Mesenchymal stem cell (in vitro differentiated cells and primary cell): ENCODE measurements at regions not wholly inside any gene's neighbourhood (a gene's known extent, or its start where the extent isn't known, plus 50 kb on each side); places are given as distances from the start of the nearest gene placed in this dataset.

Experiments used
- DNase-seq: peaks from one replicate; pipeline ENCODE4 v3.0.0-alpha.2; 2013
- H2AFZ ChIP-seq: one replicate; pipeline ENCODE4 v1.6.1; 2013; ENCODE audit warnings: low read depth, mild to moderate bottlenecking, control low read depth, inconsistent platforms, low read length, moderate library complexity
- H2AK5ac ChIP-seq: 2 replicates; pipeline ENCODE4 v1.6.1; 2013; ENCODE audit warnings: low read length, moderate library complexity, mild to moderate bottlenecking, inconsistent platforms; ENCODE audit not compliant: severe bottlenecking
- H2BK120ac ChIP-seq: one replicate; pipeline ENCODE4 v1.6.1; 2013; ENCODE audit warnings: low read depth, mild to moderate bottlenecking, inconsistent platforms, low read length, moderate library complexity
- H2BK12ac ChIP-seq, 2 experiments: one replicate each; pipeline ENCODE4 v1.6.1; 2013; ENCODE audit warnings: inconsistent platforms in 2 of 2, low read length in 2 of 2, mild to moderate bottlenecking in 2 of 2, moderate library complexity in 2 of 2, control low read depth in 1 of 2
- H2BK15ac ChIP-seq: one replicate; pipeline ENCODE4 v1.6.1; 2013; ENCODE audit warnings: mild to moderate bottlenecking, low read depth, inconsistent platforms; ENCODE audit not compliant: poor library complexity, severe bottlenecking
- H2BK5ac ChIP-seq: 2 replicates; pipeline ENCODE4 v1.6.1; 2013; ENCODE audit warnings: low read depth, mild to moderate bottlenecking, low read length, control low read depth, inconsistent platforms; ENCODE audit not compliant: poor library complexity, severe bottlenecking
- H3K14ac ChIP-seq, 2 experiments: one replicate each; pipeline ENCODE4 v1.6.1; 2013; ENCODE audit warnings: inconsistent platforms in 2 of 2, low read length in 2 of 2, control low read depth in 1 of 2, mild to moderate bottlenecking in 1 of 2, moderate library complexity in 1 of 2
- H3K18ac ChIP-seq, 2 experiments: one replicate each; pipeline ENCODE4 v1.6.1; 2013; ENCODE audit warnings: inconsistent platforms in 2 of 2, low read length in 2 of 2, control low read depth in 1 of 2, low read depth in 1 of 2, mild to moderate bottlenecking in 1 of 2
- H3K23ac ChIP-seq, 2 experiments: one replicate each; pipeline ENCODE4 v1.6.1; 2013; ENCODE audit warnings: inconsistent platforms in 2 of 2, low read length in 2 of 2, mild to moderate bottlenecking in 2 of 2, moderate library complexity in 2 of 2, control low read depth in 1 of 2
- H3K27ac ChIP-seq: 2 replicates; pipeline ENCODE4 v1.5.1; 2013; ENCODE audit warnings: mild to moderate bottlenecking, moderate library complexity, low read length, control low read depth, inconsistent platforms; ENCODE audit not compliant: poor library complexity, severe bottlenecking
- H3K27me3 ChIP-seq, 2 experiments: 2 replicates each; pipeline versions ENCODE4 v1.6.1 to v1.7.0; 2013; ENCODE audit warnings: low read length in 2 of 2, mild to moderate bottlenecking in 2 of 2, moderate library complexity in 2 of 2, control low read depth in 1 of 2, inconsistent platforms in 1 of 2; ENCODE audit not compliant: control insufficient read depth in 1 of 2, insufficient read depth in 1 of 2
- H3K36me3 ChIP-seq, 2 experiments: 2 replicates each; pipeline versions ENCODE4 v1.6.1 to v1.7.0; 2013; ENCODE audit warnings: low read length in 2 of 2, control low read depth in 1 of 2, inconsistent platforms in 1 of 2, low read depth in 1 of 2, mild to moderate bottlenecking in 1 of 2; ENCODE audit not compliant: insufficient read depth in 2 of 2, control insufficient read depth in 1 of 2
- H3K4ac ChIP-seq, 2 experiments: one replicate each; pipeline ENCODE4 v1.6.1; 2013; ENCODE audit warnings: inconsistent platforms in 2 of 2, low read length in 2 of 2, mild to moderate bottlenecking in 2 of 2, moderate library complexity in 2 of 2, control low read depth in 1 of 2, low read depth in 1 of 2
- H3K4me1 ChIP-seq: 2 replicates; pipeline ENCODE4 v1.6.1; 2013; ENCODE audit warnings: low read depth, low read length, control low read depth; ENCODE audit not compliant: control insufficient read depth, insufficient read depth
- H3K4me2 ChIP-seq: 2 replicates; pipeline ENCODE4 v1.6.1; 2013; ENCODE audit warnings: low read length, mild to moderate bottlenecking, inconsistent platforms; ENCODE audit not compliant: poor library complexity, severe bottlenecking
- H3K4me3 ChIP-seq, 2 experiments: 2 replicates each; pipeline versions ENCODE4 v1.5.1 to v1.7.0; 2013; ENCODE audit warnings: low read length in 2 of 2, mild to moderate bottlenecking in 2 of 2, control low read depth in 1 of 2, low read depth in 1 of 2; ENCODE audit not compliant: insufficient read depth in 1 of 2
- H3K79me1 ChIP-seq: replicated peaks from 2 replicates; pipeline ENCODE4 v1.6.1; 2013; ENCODE audit warnings: mild to moderate bottlenecking, control low read depth, low read length, inconsistent platforms; ENCODE audit not compliant: poor library complexity, severe bottlenecking
- H3K9ac ChIP-seq: 2 replicates; pipeline ENCODE4 v1.7.0; 2013; ENCODE audit warnings: mild to moderate bottlenecking, low read length, moderate library complexity
- H3K9me3 ChIP-seq: 2 replicates; pipeline ENCODE4 v1.7.0; 2013; ENCODE audit warnings: mild to moderate bottlenecking, low read length; ENCODE audit not compliant: control insufficient read depth
- H4K8ac ChIP-seq: one replicate; pipeline ENCODE4 v1.6.1; 2013; ENCODE audit warnings: inconsistent platforms, mild to moderate bottlenecking, low read length, moderate library complexity
- H4K91ac ChIP-seq: one replicate; pipeline ENCODE4 v1.6.1; 2013; ENCODE audit warnings: mild to moderate bottlenecking, low read length, inconsistent platforms
- WGBS: methylation state at CpG from one replicate; pipeline ENCODE4 v1.1.7; 2013; ENCODE audit warnings: mixed read lengths; 5-methylcytosine and 5-hydroxymethylcytosine counted together

DNA sequence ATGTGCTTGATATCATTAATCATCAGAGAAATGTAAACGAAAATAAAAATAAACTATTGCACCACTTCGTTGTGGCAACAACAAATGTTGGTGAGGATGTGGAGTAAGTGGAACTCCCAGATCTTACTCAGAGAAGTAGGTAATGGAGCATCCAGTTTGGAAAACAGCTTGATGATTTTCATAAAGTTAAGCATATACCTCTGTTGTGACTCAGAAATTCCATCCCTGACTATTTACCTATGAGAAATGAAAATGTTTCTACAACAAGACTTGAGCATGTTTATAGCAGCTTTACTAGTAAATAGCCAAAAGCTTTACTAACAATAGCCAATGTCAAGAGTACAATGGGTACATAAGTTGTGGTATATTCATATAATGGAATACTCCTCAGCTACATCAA is 214.7 kb upstream of the NMUR2 start:
- Histone ChIP-seq H3K4me3 (no peak overlapping the region), H4K91ac (no peak overlapping the region), H3K18ac (no peak overlapping the region), H2BK12ac (no peak overlapping the region), H2AFZ (no peak overlapping the region), H2BK15ac (no peak overlapping the region), H3K4me1 (no peaks in the 10 kb centered on the region), H3K27me3 (no peaks in the 10 kb centered on the region), H3K27ac (no peak overlapping the region), H3K9ac (no peak overlapping the region), H2AK5ac (no peak overlapping the region), H3K36me3 (no peaks in the 10 kb centered on the region), H3K4ac (no peak overlapping the region), H2BK120ac (no peak overlapping the region), H3K23ac (no peak overlapping the region), H3K14ac (no peak overlapping the region), H3K79me1 (no peaks in the 10 kb centered on the region), H2BK5ac (no peak overlapping the region), H4K8ac (no peak overlapping the region), H3K4me2 (no peak overlapping the region), H3K9me3 (no peaks in the 10 kb centered on the region)
- DNase-seq, result no peak
- 63% methylated on average over 2 of the region's 2 CpGs for WGBS

DNA sequence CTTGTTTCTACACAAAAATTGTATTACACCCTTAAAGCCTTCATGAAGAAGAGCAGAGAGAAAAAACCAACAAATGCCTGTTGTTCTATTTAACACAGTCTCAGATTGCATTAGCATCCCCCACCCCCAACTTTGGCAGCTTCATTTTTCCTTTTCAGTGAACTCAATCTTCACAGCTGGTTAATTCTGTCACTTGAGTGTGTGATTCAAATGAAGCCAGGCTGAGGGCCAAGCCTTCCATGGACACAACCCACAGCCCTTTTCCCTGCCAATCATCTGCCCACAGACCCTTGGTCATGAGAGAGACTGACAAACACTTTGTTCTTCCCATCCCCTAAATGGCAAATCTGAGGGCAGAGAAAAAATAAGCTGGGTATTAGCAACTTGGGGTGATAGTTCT is 217.5 kb upstream of the NMUR2 start:
- Histone ChIP-seq H3K27me3 (no peaks in the 10 kb centered on the region), H3K36me3 (no peaks in the 10 kb centered on the region), H3K4ac (no peak overlapping the region), H4K8ac (no peak overlapping the region), H3K9me3 (no peaks in the 10 kb centered on the region), H3K79me1 (no peaks in the 10 kb centered on the region), H4K91ac (no peak overlapping the region), H3K27ac (no peak overlapping the region), H2BK5ac (no peak overlapping the region), H3K4me2 (no peak overlapping the region), H2AFZ (no peak overlapping the region), H3K18ac (no peak overlapping the region), H3K4me3 (no peak overlapping the region), H2AK5ac (no peak overlapping the region), H3K4me1 (no peaks in the 10 kb centered on the region), H3K9ac (no peak overlapping the region), H2BK15ac (no peak overlapping the region), H3K23ac (no peak overlapping the region), H2BK120ac (no peak overlapping the region), H3K14ac (no peak overlapping the region), H2BK12ac (no peak overlapping the region)
- no peak for DNase-seq

DNA sequence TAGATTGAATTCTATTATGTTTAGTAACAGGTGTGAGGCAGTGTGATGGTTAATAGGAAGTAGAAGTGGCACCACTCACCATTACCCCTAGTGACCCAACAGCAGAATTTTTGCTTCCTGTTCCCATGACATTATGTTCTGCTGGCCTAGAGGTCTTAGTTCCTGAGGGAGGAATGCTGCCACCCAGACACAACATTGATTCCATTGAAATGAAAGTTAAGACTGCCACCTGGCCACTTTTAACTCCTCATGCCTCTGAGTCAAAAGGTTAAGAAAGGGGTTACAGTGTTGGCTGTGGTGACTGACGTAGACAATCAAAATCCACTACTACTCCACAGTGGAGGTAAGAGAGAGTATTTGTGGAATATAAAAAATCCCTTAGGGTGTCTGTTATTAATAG is 218.9 kb upstream of the NMUR2 start:
- no peak overlapping the region for H3K4me3 ChIP-seq
- no peak overlapping the region for H2BK5ac ChIP-seq
- H3K14ac ChIP-seq, result no peak overlapping the region
- H3K18ac ChIP-seq, result no peak overlapping the region
- H3K36me3 ChIP-seq, result no peaks in the 10 kb centered on the region
- no peaks in the 10 kb centered on the region for H3K9me3 ChIP-seq
- no peak overlapping the region for H2BK120ac ChIP-seq
- WGBS, result no CpG with 5 or more reads among the region's 1 CpG
- no peak for DNase-seq
- H3K27ac ChIP-seq, result no peak overlapping the region
- H3K9ac ChIP-seq, result no peak overlapping the region
- no peak overlapping the region for H4K91ac ChIP-seq
- H3K4me1 ChIP-seq, result no peaks in the 10 kb centered on the region
- H2AK5ac ChIP-seq, result no peak overlapping the region
- H3K23ac ChIP-seq, result no peak overlapping the region
- no peak overlapping the region for H3K4ac ChIP-seq
- no peak overlapping the region for H2BK12ac ChIP-seq
- no peaks in the 10 kb centered on the region for H3K79me1 ChIP-seq
- H3K4me2 ChIP-seq, result no peak overlapping the region
- H4K8ac ChIP-seq, result no peak overlapping the region
- no peak overlapping the region for H2AFZ ChIP-seq
- H2BK15ac ChIP-seq, result no peak overlapping the region
- H3K27me3 ChIP-seq, result no peaks in the 10 kb centered on the region

DNA sequence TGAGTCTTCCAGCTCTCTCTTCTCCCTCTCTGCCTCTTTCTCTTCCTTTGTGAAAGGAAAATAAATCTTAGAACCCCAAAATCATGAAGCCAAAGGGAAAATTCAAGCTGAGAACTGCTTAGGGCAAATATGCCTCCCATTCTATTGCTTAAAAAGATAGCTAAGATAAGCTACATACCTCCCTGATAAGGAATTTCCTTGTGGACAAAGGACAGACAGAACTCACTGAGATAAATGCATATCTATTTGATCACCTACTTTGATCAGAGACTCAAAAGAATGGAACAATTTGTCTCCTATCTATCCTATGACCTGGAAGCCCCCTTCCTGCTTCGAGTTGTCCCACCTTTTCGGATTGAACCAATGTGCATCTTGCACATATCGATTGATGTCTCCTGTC is 220.6 kb upstream of the NMUR2 start:
- Histone ChIP-seq H2BK15ac (no peak overlapping the region), H3K14ac (no peak overlapping the region), H2AK5ac (no peak overlapping the region), H3K9me3 (no peaks in the 10 kb centered on the region), H3K23ac (no peak overlapping the region), H3K4me1 (no peaks in the 10 kb centered on the region), H3K18ac (no peak overlapping the region), H2AFZ (no peak overlapping the region), H2BK5ac (no peak overlapping the region), H3K27ac (no peak overlapping the region), H3K4ac (no peak overlapping the region), H4K91ac (no peak overlapping the region), H4K8ac (no peak overlapping the region), H3K4me2 (no peak overlapping the region), H3K4me3 (no peak overlapping the region), H3K9ac (no peak overlapping the region), H2BK12ac (no peak overlapping the region), H3K36me3 (no peaks in the 10 kb centered on the region), H3K27me3 (no peaks in the 10 kb centered on the region), H2BK120ac (no peak overlapping the region), H3K79me1 (no peaks in the 10 kb centered on the region)
- DNase-seq, result no peak
- WGBS, result 81% methylated on average over 3 of the region's 3 CpGs
